Body of pancreas (tissue), 4 donors: ENCODE measurements at regions not wholly inside any gene's neighbourhood (a gene's known extent, or its start where the extent isn't known, plus 50 kb on each side); places are given as distances from the start of the nearest gene placed in this dataset.

Experiments used
- CTCF ChIP-seq, 7 experiments: fragments of 450-650 bp in 4 of 7; fragments of 200-600 bp in 3 of 7; sonication (generic) in 3 of 7; IDR thresholded peaks; one replicate each; pipeline ENCODE4 v1.5.1; 2016 to 2019; ENCODE audit warnings: antibody characterized with exemption in 7 of 7
- POLR2A ChIP-seq, 3 donors: fragments of 450-650 bp; IDR thresholded peaks; one replicate each; pipeline ENCODE4 v1.6.1; 2016; ENCODE audit warnings: antibody characterized with exemption in 3 of 3, mild to moderate bottlenecking in 2 of 3

DNA sequence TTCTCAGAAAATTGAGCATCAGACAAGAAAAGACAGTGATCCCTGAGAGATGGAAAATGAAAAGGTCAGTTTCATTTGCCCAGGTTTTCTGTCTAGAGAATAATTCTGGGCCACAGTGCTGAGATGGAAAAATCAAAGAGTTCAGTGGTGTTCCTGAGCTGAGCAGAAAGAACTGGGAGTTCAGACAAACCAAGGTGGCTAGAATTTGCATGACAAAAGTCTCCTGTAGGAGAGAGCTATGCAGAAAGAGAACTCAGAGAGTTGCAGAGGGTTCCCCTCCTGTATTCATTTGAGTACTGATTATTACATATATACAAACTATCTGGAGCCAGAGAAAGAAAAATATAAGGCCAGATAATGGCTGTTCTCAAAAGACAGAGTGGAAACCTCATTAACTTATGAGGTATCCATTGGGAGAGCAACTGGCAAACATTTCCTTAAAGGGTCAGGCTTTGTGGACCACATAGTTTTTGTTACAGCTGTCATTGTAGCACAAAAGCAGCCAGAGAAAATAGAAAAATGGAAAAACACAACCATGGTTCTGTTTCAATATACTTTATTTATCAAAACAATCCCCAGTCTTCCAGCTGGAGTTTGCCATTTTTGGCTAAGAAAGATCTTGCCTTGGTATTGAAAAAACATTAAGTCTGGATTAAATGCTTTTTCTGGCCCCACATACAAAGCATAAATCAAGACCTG lies 1004.1 kb downstream of the TBL1XR1 start:
- TF ChIP-seq POLR2A (IDR thresholded peaks at IDR 0.05) (no peak), CTCF (IDR thresholded peaks at IDR 0.05) (no peak)
